ENCODE measurements at regions not wholly inside any gene's neighbourhood (a gene's known extent, or its start where the extent isn't known, plus 50 kb on each side); places are given as distances from the start of the nearest gene placed in this dataset.

DNA sequence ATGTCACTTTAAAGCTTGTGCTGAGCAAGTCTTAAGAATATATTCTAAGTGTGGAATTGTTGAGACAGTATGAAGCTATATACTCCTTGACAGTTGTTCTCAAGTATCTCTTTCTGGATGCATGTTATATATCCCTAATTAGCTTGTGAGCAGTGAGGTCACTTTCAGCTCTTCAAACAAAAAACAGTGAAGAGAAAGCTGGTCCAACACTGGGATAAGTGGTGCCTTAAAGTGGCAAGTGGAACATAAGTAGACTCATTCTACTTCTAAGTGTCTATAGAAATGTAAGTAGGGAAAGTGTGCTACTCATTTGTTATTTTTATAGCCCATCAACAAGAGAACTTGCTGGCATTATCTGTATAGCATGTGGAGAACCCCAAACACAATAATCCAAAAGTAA, 133.1 kb upstream of the BACH2 start:
- Histone ChIP-seq H3K4me1 (ENCODE audit: insufficient read depth, poor library complexity, severe bottlenecking) (peaks cover 5% of the 10 kb centered on the region), H3K36me3 (ENCODE audit: low read depth) (no peaks in the 10 kb centered on the region), H3K27me3 (ENCODE audit: insufficient read depth, poor library complexity, severe bottlenecking) (no peaks in the 10 kb centered on the region), H3K27ac (ENCODE audit: poor library complexity, severe bottlenecking) (no peak overlapping the region), H3K4me3 (ENCODE audit: severe bottlenecking) (no peak overlapping the region), H3K9me3 (ENCODE audit: severe bottlenecking) (peaks cover 4% of the 10 kb centered on the region)
- no peak for DNase-seq (ENCODE audit: low spot score)
- TF ChIP-seq, protein P1, sequence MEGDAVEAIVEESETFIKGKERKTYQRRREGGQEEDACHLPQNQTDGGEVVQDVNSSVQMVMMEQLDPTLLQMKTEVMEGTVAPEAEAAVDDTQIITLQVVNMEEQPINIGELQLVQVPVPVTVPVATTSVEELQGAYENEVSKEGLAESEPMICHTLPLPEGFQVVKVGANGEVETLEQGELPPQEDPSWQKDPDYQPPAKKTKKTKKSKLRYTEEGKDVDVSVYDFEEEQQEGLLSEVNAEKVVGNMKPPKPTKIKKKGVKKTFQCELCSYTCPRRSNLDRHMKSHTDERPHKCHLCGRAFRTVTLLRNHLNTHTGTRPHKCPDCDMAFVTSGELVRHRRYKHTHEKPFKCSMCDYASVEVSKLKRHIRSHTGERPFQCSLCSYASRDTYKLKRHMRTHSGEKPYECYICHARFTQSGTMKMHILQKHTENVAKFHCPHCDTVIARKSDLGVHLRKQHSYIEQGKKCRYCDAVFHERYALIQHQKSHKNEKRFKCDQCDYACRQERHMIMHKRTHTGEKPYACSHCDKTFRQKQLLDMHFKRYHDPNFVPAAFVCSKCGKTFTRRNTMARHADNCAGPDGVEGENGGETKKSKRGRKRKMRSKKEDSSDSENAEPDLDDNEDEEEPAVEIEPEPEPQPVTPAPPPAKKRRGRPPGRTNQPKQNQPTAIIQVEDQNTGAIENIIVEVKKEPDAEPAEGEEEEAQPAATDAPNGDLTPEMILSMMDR (IDR thresholded peaks at IDR 0.05; ENCODE audit: poor library complexity, severe bottlenecking) = no peak
- no peak for ATAC-seq (ENCODE audit: low read depth)

DNA sequence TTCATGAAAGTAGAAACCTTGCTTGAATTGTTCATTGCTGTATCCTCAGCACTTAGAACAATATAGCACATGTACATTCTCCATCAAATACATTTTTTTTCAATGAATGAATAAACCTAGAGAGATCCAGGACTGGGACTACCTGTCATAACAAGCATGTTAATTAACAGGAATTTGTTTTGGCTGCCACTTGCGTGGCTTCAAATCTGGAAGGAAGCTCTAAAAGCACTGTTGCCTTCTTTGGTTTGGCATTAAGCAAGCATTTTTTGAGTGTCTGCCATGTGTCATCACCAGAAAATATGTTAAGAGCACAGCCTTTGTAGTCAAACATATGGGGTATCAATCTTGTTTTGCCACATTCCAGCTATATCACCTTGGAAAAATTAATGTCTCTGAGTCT, 131.9 kb upstream of the BACH2 start:
- Histone ChIP-seq H3K27me3 (ENCODE audit: insufficient read depth, poor library complexity, severe bottlenecking) (no peaks in the 10 kb centered on the region), H3K27ac (ENCODE audit: poor library complexity, severe bottlenecking) (peak overlapping the region; percentile 30), H3K36me3 (ENCODE audit: low read depth) (no peaks in the 10 kb centered on the region), H3K9me3 (ENCODE audit: severe bottlenecking) (peaks cover 4% of the 10 kb centered on the region), H3K4me1 (ENCODE audit: insufficient read depth, poor library complexity, severe bottlenecking) (peaks cover 5% of the 10 kb centered on the region), H3K4me3 (ENCODE audit: severe bottlenecking) (no peak overlapping the region)
- TF ChIP-seq, protein P1 (IDR thresholded peaks at IDR 0.05; ENCODE audit: poor library complexity, severe bottlenecking) = no peak
- no peak for DNase-seq (ENCODE audit: low spot score)
- ATAC-seq (ENCODE audit: low read depth) = peak; percentile 66

DNA sequence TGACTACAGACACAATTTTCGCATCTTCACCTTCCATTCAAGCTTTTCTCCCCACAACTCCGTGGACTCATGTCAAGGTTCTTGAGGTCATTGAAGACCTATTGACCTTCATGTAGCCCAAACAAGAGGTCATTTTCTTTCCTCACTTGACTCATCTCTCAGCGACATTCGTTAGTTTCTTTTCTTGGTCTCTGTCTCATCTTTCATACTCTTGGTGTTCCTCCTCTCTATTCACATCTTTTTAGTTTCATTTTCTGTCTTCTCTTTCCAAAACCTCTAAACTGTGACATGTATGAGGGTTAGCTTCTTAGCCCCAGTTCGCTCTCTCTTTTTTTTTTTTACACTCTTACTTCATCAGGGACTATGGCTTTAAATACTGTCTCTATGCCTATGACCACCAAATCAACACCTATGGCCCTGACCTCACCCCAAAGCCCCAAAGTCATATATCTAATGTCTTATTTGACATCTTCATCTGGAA, 128.6 kb upstream of the BACH2 start:
- H3K27ac ChIP-seq (ENCODE audit: poor library complexity, severe bottlenecking) = no peak overlapping the region
- no peak for ATAC-seq (ENCODE audit: low read depth)
- H3K36me3 ChIP-seq (ENCODE audit: low read depth) = no peaks in the 10 kb centered on the region
- H3K27me3 ChIP-seq (ENCODE audit: insufficient read depth, poor library complexity, severe bottlenecking) = no peaks in the 10 kb centered on the region
- H3K9me3 ChIP-seq (ENCODE audit: severe bottlenecking) = peaks cover 4% of the 10 kb centered on the region
- peaks cover 2% of the 10 kb centered on the region for H3K4me1 ChIP-seq (ENCODE audit: insufficient read depth, poor library complexity, severe bottlenecking)
- no peak overlapping the region for H3K4me3 ChIP-seq (ENCODE audit: severe bottlenecking)
- no peak for DNase-seq (ENCODE audit: low spot score)
- TF ChIP-seq, protein P1 (IDR thresholded peaks at IDR 0.05; ENCODE audit: poor library complexity, severe bottlenecking) = no peak

DNA sequence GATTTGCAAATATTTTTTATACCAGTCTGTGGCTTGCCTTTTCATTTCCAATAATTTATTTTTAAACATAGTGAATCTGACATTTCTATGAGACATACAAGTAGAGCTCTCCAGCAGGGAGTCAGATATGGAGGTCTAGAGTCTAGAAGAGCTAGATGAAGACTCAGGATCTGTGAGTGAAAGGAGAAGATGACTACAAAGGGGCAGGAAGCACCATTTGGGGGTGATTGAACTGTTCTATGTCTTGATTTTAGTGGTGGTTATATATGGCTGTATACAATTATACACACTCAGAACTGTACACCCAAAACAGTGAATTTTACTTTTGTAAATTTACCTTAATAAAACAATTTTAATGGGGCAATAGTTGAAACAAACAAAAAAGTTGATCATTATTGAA, 127.9 kb upstream of the BACH2 start:
- no peak for ATAC-seq (ENCODE audit: low read depth)
- Histone ChIP-seq H3K9me3 (ENCODE audit: severe bottlenecking) (peaks cover 4% of the 10 kb centered on the region), H3K4me3 (ENCODE audit: severe bottlenecking) (no peak overlapping the region), H3K36me3 (ENCODE audit: low read depth) (no peaks in the 10 kb centered on the region), H3K27ac (ENCODE audit: poor library complexity, severe bottlenecking) (no peak overlapping the region), H3K4me1 (ENCODE audit: insufficient read depth, poor library complexity, severe bottlenecking) (peaks cover 2% of the 10 kb centered on the region), H3K27me3 (ENCODE audit: insufficient read depth, poor library complexity, severe bottlenecking) (no peaks in the 10 kb centered on the region)
- TF ChIP-seq, protein P1 (IDR thresholded peaks at IDR 0.05; ENCODE audit: poor library complexity, severe bottlenecking) = no peak
- DNase-seq (ENCODE audit: low spot score) = no peak

DNA sequence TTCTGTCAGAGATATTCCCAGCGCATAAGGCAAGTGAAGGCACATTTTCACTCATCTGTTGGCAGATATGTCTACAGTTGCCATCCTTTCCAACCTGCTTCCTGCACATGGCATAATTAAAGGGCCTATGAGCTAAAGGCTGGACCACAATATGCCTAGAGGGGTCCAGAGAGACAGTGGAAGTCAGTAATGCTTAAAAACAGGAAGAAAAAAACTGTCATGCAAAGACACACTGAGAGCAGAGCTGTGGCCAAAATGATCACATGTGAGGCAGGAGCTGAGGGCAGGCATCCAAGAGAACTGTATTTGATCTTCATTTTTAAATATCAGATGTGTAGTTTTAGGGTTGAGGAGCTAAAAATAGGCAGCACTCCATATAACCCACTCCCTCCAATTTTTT, 125.0 kb upstream of the BACH2 start:
- H3K36me3 ChIP-seq (ENCODE audit: low read depth) = no peaks in the 10 kb centered on the region
- H3K27ac ChIP-seq (ENCODE audit: poor library complexity, severe bottlenecking) = no peak overlapping the region
- H3K4me1 ChIP-seq (ENCODE audit: insufficient read depth, poor library complexity, severe bottlenecking) = no peaks in the 10 kb centered on the region
- no peaks in the 10 kb centered on the region for H3K27me3 ChIP-seq (ENCODE audit: insufficient read depth, poor library complexity, severe bottlenecking)
- no peak for DNase-seq (ENCODE audit: low spot score)
- H3K9me3 ChIP-seq (ENCODE audit: severe bottlenecking) = no peaks in the 10 kb centered on the region
- no peak overlapping the region for H3K4me3 ChIP-seq (ENCODE audit: severe bottlenecking)
- TF ChIP-seq, protein P1 (IDR thresholded peaks at IDR 0.05; ENCODE audit: poor library complexity, severe bottlenecking) = no peak
- ATAC-seq (ENCODE audit: low read depth) = no peak
